ENCODE measurements at regions not wholly inside any gene's neighbourhood (a gene's known extent, or its start where the extent isn't known, plus 50 kb on each side); places are given as distances from the start of the nearest gene placed in this dataset.

DNA sequence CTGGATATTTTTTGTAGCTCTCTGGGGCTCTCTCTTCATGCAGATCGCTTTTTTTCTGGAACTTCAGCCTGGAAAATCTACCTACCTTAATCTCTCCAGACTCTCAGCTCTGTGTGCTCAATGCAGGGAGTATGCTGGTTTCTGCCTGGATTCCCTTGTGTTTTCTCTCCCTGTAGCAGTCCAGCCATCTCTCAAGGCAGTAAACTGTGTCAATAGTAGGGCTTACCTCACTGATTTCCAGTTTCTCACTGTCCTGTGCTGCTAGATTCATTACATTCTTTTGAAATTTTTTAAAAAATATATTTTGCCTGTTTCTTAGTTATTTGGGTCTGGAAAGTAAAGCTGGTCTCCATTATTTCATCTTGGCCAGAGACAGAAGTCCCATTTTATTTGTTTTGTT, 951.4 kb downstream of the NR2F1-AS1 start:
- TF ChIP-seq, protein P1, sequence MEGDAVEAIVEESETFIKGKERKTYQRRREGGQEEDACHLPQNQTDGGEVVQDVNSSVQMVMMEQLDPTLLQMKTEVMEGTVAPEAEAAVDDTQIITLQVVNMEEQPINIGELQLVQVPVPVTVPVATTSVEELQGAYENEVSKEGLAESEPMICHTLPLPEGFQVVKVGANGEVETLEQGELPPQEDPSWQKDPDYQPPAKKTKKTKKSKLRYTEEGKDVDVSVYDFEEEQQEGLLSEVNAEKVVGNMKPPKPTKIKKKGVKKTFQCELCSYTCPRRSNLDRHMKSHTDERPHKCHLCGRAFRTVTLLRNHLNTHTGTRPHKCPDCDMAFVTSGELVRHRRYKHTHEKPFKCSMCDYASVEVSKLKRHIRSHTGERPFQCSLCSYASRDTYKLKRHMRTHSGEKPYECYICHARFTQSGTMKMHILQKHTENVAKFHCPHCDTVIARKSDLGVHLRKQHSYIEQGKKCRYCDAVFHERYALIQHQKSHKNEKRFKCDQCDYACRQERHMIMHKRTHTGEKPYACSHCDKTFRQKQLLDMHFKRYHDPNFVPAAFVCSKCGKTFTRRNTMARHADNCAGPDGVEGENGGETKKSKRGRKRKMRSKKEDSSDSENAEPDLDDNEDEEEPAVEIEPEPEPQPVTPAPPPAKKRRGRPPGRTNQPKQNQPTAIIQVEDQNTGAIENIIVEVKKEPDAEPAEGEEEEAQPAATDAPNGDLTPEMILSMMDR (IDR thresholded peaks at IDR 0.05), result no peak
- no peak for TF ChIP-seq ZFX (IDR thresholded peaks at IDR 0.05; ENCODE audit: borderline replicate concordance)
